Cardiac fibroblast (primary cell): ENCODE measurements at regions not wholly inside any gene's neighbourhood (a gene's known extent, or its start where the extent isn't known, plus 50 kb on each side); places are given as distances from the start of the nearest gene placed in this dataset.

Experiments used
- DNase-seq, 2 donors: peaks; one replicate each; pipeline versions ENCODE4 v3.0.0 to v3.0.0-alpha.2; 2010; ENCODE audit warnings: low read depth in 2 of 2
- H3K4me3 ChIP-seq, 2 donors: replicated peaks in 1 of 2; 1 replicate in 1 of 2; 2 replicates in 1 of 2; pipeline ENCODE4 v1.5.1; 2011; ENCODE audit warnings: low read depth in 2 of 2, low read length in 2 of 2, mild to moderate bottlenecking in 2 of 2, moderate library complexity in 1 of 2
- CTCF ChIP-seq: IDR thresholded peaks from one replicate; pipeline ENCODE4 v1.5.1; 2011; ENCODE audit warnings: low read depth, mild to moderate bottlenecking, low read length, inconsistent platforms

GRCh38 chr3:167091226-167091625 is 288.9 kb downstream of the ZBBX start:
- TF ChIP-seq CTCF = no peak

GRCh38 chr3:167084545-167084944 is 295.6 kb downstream of the ZBBX start:
- no peak for DNase-seq
- no peak for TF ChIP-seq CTCF
- H3K4me3 ChIP-seq = no peak overlapping the region

More at GRCh38 chr3:167091226-167091625, 288.9 kb downstream of the ZBBX start:
- no peak for DNase-seq
- no peak overlapping the region for H3K4me3 ChIP-seq

GRCh38 chr3:167078070-167078622 is 302.0 kb downstream of the ZBBX start:
- DNase-seq = no peak
- no peak overlapping the region for H3K4me3 ChIP-seq
- TF ChIP-seq CTCF = no peak

GRCh38 chr3:167067787-167068161 is 312.3 kb downstream of the ZBBX start:
- DNase-seq = no peak
- no peak overlapping the region for H3K4me3 ChIP-seq
- no peak for TF ChIP-seq CTCF

GRCh38 chr3:167066977-167067786 is 312.9 kb downstream of the ZBBX start:
- no peak for DNase-seq
- no peak for TF ChIP-seq CTCF
- no peak overlapping the region for H3K4me3 ChIP-seq

- H3K4me3 ChIP-seq = no peak overlapping the region
- DNase-seq = no peak
- no peak for TF ChIP-seq CTCF
Measured at GRCh38 chr3:167057581-167057980, 322.5 kb downstream of the ZBBX start.
